ENCODE measurements at regions not wholly inside any gene's neighbourhood (a gene's known extent, or its start where the extent isn't known, plus 50 kb on each side); places are given as distances from the start of the nearest gene placed in this dataset.
A peak's percentile ranks its signal among the peaks of the same experiment; 100 is the strongest.

DNA sequence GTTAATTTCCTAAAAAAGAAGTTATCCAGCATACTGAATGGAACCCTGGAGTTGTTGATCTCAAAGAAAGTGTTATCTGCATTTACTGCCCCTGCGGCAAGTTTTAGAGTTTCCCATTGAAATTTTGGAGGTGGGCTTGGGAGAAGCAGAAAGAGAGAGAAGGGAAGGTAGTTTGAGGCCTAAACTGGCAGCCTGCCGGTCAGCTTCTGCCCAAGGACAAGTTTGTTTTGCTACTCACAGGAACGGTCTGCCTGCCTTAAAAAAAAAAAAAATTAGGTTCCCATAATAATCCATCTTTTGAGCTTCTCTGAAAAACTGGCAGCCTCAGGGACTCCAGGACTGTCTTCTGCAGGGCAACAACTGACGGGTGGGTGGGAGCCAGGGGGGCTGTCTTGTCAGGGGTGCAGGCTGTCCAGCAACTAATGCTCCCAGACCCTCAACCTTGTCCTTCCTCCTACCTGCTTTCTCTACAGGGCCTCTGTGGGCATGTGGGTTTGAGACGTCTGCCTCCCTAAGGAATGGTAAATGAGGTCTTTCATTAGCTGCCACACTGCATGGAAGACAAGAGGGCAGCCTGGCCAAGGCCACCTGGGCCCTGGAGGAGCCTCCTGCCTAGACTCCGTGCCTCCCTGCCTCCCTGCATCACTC lies 176.1 kb upstream of the KCNG1 start (continued):
- TF ChIP-seq KLF6 (CRISPR knock-in tag; IDR thresholded peaks at IDR 0.05; ENCODE audit: borderline replicate concordance) = no peak
- TF ChIP-seq, protein P1, sequence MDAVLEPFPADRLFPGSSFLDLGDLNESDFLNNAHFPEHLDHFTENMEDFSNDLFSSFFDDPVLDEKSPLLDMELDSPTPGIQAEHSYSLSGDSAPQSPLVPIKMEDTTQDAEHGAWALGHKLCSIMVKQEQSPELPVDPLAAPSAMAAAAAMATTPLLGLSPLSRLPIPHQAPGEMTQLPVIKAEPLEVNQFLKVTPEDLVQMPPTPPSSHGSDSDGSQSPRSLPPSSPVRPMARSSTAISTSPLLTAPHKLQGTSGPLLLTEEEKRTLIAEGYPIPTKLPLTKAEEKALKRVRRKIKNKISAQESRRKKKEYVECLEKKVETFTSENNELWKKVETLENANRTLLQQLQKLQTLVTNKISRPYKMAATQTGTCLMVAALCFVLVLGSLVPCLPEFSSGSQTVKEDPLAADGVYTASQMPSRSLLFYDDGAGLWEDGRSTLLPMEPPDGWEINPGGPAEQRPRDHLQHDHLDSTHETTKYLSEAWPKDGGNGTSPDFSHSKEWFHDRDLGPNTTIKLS (IDR thresholded peaks at IDR 0.05; ENCODE audit: borderline replicate concordance, low read depth) = no peak
- TF ChIP-seq SRSF9 (IDR thresholded peaks at IDR 0.05; ENCODE audit: borderline replicate concordance, low read depth, low read length) = no peak
- no peak for TF ChIP-seq SMARCA5 (IDR thresholded peaks at IDR 0.05)

DNA sequence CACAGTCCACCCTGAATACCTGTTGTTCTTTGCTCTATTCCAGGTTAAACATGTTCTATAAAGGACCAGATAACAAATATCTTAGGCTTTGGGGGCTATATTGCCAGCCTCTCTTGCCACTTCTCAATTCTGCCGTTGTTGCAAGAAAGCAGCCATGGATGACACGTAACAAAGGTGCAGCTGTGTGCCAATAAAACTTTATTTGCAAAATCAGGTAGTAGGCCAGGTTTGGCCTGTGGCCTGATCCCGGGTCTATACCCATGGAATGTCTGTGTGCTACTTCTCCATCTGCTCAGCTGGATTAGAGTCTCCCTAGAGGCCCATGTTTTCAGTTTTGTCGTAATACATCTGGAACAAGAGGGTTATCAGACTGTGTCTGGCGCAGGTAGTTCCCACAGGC lies 175.3 kb upstream of the KCNG1 start:
- no peaks in the 10 kb centered on the region; a peak in 1 of 5 replicates for H3K4me1 ChIP-seq (replicated peaks in 1 of 2; ENCODE audit: control insufficient read depth in 2 of 2, insufficient read depth in 2 of 2, low read length in 2 of 2)
- no peak overlapping the region for H3K27ac ChIP-seq (ENCODE audit: extremely low read depth, low read depth, low read length)
- H3K9ac ChIP-seq (ENCODE audit: insufficient read depth in 1 of 2, low read depth in 2 of 2, low read length in 2 of 2) = no peak overlapping the region
- POLR2A ChIA-PET = no interaction called here
- TF ChIP-seq, protein P2, sequence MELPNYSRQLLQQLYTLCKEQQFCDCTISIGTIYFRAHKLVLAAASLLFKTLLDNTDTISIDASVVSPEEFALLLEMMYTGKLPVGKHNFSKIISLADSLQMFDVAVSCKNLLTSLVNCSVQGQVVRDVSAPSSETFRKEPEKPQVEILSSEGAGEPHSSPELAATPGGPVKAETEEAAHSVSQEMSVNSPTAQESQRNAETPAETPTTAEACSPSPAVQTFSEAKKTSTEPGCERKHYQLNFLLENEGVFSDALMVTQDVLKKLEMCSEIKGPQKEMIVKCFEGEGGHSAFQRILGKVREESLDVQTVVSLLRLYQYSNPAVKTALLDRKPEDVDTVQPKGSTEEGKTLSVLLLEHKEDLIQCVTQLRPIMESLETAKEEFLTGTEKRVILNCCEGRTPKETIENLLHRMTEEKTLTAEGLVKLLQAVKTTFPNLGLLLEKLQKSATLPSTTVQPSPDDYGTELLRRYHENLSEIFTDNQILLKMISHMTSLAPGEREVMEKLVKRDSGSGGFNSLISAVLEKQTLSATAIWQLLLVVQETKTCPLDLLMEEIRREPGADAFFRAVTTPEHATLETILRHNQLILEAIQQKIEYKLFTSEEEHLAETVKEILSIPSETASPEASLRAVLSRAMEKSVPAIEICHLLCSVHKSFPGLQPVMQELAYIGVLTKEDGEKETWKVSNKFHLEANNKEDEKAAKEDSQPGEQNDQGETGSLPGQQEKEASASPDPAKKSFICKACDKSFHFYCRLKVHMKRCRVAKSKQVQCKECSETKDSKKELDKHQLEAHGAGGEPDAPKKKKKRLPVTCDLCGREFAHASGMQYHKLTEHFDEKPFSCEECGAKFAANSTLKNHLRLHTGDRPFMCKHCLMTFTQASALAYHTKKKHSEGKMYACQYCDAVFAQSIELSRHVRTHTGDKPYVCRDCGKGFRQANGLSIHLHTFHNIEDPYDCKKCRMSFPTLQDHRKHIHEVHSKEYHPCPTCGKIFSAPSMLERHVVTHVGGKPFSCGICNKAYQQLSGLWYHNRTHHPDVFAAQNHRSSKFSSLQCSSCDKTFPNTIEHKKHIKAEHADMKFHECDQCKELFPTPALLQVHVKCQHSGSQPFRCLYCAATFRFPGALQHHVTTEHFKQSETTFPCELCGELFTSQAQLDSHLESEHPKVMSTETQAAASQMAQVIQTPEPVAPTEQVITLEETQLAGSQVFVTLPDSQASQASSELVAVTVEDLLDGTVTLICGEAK (IDR thresholded peaks at IDR 0.05) = peak; percentile 90
- TF ChIP-seq, protein P2 (CRISPR knock-in tag; IDR thresholded peaks at IDR 0.05) = peak; percentile 32; the same call in 1 of the 2 replicates
- no peak for TF ChIP-seq FOXK1 (CRISPR knock-in tag; IDR thresholded peaks at IDR 0.05; ENCODE audit: borderline replicate concordance)
- H3K79me2 ChIP-seq (ENCODE audit: control insufficient read depth, insufficient read depth, low read length) = no peaks in the 10 kb centered on the region
- no peak overlapping the region for H3K4me3 ChIP-seq
- BruUV-seq (replicated peaks) = no TSS peak
- peaks cover 24 to 56% of the 10 kb centered on the region in 2 experiments; a peak in 4 of 5 replicates for H3K27me3 ChIP-seq (ENCODE audit: control insufficient read depth in 2 of 2, insufficient read depth in 2 of 2, low read length in 2 of 2)
- H3K4me2 ChIP-seq (ENCODE audit: insufficient read depth, low read length) = no peak overlapping the region
- no peak for FAIRE-seq
- 6% methylated on average over 5 of the region's 5 CpGs for WGBS (ENCODE audit: insufficient coverage, low coverage, missing lambda C conversion rate)
- in situ Hi-C loops (cut with MboI) (no loop called here), intact Hi-C loops (cut with micrococcal nuclease) (no loop called here)
- H3K36me3 ChIP-seq (ENCODE audit: control insufficient read depth, insufficient read depth, low read length) = no peaks in the 10 kb centered on the region
- no peaks in the 10 kb centered on the region for H3K9me3 ChIP-seq (replicated peaks; ENCODE audit: control insufficient read depth, insufficient read depth, low read depth, low read length)
- DNase-seq (ENCODE audit: extremely low read depth in 1 of 4, low spot score in 3 of 4) = no peak
- no peak overlapping the region for H2AFZ ChIP-seq (ENCODE audit: low read depth, low read length)
- no peak for ATAC-seq
- H4K20me1 ChIP-seq (replicated peaks; ENCODE audit: control insufficient read depth, insufficient read depth, low read length) = no peaks in the 10 kb centered on the region
- CTCF ChIA-PET (ENCODE audit: low intra/inter-chr PET ratio) = no interaction called here
- H3K9me1 ChIP-seq (ENCODE audit: control insufficient read depth, insufficient read depth, low read length) = no peaks in the 10 kb centered on the region

Measured in K562 (cell line).